KOPT-K1 (cell line): ENCODE measurements at regions not wholly inside any gene's neighbourhood (a gene's known extent, or its start where the extent isn't known, plus 50 kb on each side); places are given as distances from the start of the nearest gene placed in this dataset.

ENCODE experiments used
- H3K27ac ChIP-seq: fragments of 200-600 bp; sonication (generic); 2 replicates; pipeline ENCODE4 v1.5.1; 2016; ENCODE audit warnings: antibody characterized with exemption, mild to moderate bottlenecking, low read depth, low read length; ENCODE audit not compliant: poor library complexity, severe bottlenecking
- H3K36me3 ChIP-seq: fragments of 200-600 bp; sonication (generic); 2 replicates; pipeline ENCODE4 v1.5.1; 2017; ENCODE audit warnings: antibody characterized with exemption, mild to moderate bottlenecking, low read length, moderate library complexity; ENCODE audit not compliant: insufficient read depth
- H3K9me3 ChIP-seq: fragments of 200-600 bp; sonication (generic); 2 replicates; pipeline ENCODE4 v1.5.1; 2017; ENCODE audit warnings: antibody characterized with exemption, low read length, mild to moderate bottlenecking; ENCODE audit not compliant: insufficient read depth, poor library complexity, severe bottlenecking

- H3K36me3 ChIP-seq = no peaks in the 10 kb centered on the region
- H3K27ac ChIP-seq = no peak overlapping the region
- no peaks in the 10 kb centered on the region for H3K9me3 ChIP-seq
Observed at GRCh38 chr5:18807256-18808149, 1173.2 kb downstream of the TAF11L14 start.

GRCh38 chr5:18811661-18812060, 1176.3 kb downstream of the CDH18 start:
- Histone ChIP-seq H3K36me3 (no peaks in the 10 kb centered on the region), H3K9me3 (no peaks in the 10 kb centered on the region), H3K27ac (no peak overlapping the region)

DNA sequence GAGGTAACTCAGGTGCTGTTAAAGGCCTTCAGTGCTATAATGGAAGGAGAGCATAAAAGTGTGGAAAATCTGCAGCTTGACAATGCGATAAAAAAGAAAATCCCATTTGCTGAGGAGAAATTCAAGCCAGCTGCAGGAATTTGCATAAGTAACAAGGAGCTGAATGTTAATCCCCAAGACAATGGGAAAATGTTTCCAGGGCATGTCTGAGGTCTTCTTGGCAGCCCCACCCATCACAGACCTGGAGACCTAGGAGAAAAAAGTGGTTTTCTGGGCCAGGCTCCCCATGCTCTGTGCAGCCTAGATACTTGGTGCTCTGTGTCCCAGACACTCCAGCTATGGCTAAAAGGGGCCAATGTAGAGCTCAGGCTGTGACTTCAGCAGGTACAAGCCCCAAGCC, 1159.6 kb downstream of the CDH18 start:
- Histone ChIP-seq H3K36me3 (no peaks in the 10 kb centered on the region), H3K9me3 (no peaks in the 10 kb centered on the region), H3K27ac (no peak overlapping the region)

- Histone ChIP-seq H3K36me3 (no peaks in the 10 kb centered on the region), H3K27ac (no peak overlapping the region), H3K9me3 (no peaks in the 10 kb centered on the region)
Observed at GRCh38 chr5:18829539-18829938, 1158.5 kb downstream of the CDH18 start.

- H3K27ac ChIP-seq = no peak overlapping the region
- no peaks in the 10 kb centered on the region for H3K9me3 ChIP-seq
- no peaks in the 10 kb centered on the region for H3K36me3 ChIP-seq
Observed at GRCh38 chr5:18850216-18850615, 1137.8 kb downstream of the CDH18 start.

DNA sequence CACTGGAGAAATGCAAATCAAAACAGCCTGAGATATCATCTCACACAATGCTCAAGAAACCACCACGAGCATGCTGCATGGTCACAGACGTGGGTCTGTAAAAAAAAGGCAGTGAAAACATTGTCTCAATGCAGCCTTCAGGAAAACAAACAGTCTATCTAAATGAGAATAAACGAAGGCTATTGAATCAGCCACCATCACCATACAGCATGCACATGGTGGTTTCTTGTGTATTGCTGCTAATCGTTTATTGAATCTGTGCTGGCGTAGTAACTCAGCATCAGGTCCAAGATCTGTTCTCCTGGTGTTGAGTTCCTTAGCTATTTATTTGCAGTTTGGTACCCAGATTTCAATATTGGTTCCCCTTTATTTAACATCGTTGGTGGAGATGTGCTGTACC, 1115.0 kb downstream of the CDH18 start:
- Histone ChIP-seq H3K9me3 (no peaks in the 10 kb centered on the region), H3K27ac (no peak overlapping the region), H3K36me3 (no peaks in the 10 kb centered on the region)

GRCh38 chr5:18876565-18876964, 1111.4 kb downstream of the CDH18 start:
- Histone ChIP-seq H3K9me3 (no peaks in the 10 kb centered on the region), H3K36me3 (no peaks in the 10 kb centered on the region), H3K27ac (no peak overlapping the region)

GRCh38 chr5:18881615-18882014, 1106.4 kb downstream of the CDH18 start:
- H3K36me3 ChIP-seq = no peaks in the 10 kb centered on the region
- H3K9me3 ChIP-seq = no peaks in the 10 kb centered on the region
- H3K27ac ChIP-seq = no peak overlapping the region

DNA sequence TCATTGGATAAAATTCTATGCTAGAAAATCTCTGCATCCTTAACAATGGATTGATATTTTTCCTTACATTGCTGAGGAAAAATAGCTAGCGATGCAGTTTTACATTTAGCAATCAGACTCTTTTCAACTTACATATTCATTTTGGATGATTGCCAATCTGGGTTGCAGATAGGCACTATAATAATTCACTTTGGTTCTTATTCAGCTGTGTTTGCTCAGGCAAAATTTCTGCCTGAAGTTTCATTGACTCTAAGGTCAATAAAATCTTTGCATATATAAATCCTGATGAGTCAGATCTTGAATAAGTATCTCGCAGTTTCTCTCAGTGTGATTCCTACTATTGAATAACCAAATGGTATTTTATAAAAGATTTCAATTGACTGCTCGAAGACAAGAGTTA, 1105.8 kb downstream of the CDH18 start:
- Histone ChIP-seq H3K27ac (no peak overlapping the region), H3K9me3 (no peaks in the 10 kb centered on the region), H3K36me3 (no peaks in the 10 kb centered on the region)

GRCh38 chr5:18888821-18889220, 1099.2 kb downstream of the CDH18 start:
- Histone ChIP-seq H3K27ac (no peak overlapping the region), H3K36me3 (no peaks in the 10 kb centered on the region), H3K9me3 (no peaks in the 10 kb centered on the region)

GRCh38 chr5:18900644-18901043, 1087.4 kb downstream of the CDH18 start:
- Histone ChIP-seq H3K36me3 (no peaks in the 10 kb centered on the region), H3K27ac (no peak overlapping the region), H3K9me3 (no peaks in the 10 kb centered on the region)

- Histone ChIP-seq H3K27ac (no peak overlapping the region), H3K36me3 (no peaks in the 10 kb centered on the region), H3K9me3 (no peaks in the 10 kb centered on the region)
Observed at GRCh38 chr5:18920966-18921365, 1067.0 kb downstream of the CDH18 start.

DNA sequence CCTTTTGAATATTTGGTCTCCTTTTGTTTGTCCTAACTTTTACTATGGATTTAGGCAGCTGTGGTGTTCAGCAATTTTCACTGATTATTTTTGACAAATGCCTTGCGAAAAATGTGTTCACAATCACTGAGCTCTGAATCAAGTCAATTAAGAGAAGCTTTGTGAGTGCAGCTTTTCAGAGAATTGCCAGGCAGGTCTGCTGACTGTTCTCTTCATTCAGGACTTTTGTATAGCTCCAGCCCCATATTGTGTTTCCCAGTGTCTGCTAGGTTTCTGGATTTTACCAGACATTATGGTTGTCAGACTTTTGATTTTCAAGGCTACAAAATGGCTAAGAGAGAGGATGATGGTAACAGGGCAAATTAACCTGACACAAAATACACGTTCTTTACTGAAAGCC, 1055.9 kb downstream of the CDH18 start:
- Histone ChIP-seq H3K9me3 (no peaks in the 10 kb centered on the region), H3K36me3 (no peaks in the 10 kb centered on the region), H3K27ac (no peak overlapping the region)

DNA sequence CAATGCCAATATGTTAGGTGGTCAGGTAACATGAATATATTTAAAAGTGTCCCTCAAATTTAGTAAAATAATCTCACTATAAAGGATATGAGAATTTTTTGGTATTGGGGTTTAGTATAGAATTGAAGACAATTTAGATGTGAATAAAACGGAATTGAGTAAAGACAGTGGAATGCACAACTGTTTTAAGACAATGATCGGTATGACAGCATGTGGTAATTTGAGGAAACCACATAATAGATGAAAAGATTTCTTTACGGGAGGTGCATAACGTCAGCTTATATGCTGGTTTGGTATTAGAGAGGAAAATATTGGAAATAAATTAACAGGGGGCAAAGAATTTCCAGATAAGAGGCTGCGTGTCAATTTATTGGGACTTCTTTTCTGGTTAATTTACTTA, 1043.2 kb downstream of the CDH18 start:
- H3K36me3 ChIP-seq = no peaks in the 10 kb centered on the region
- H3K27ac ChIP-seq = no peak overlapping the region
- no peaks in the 10 kb centered on the region for H3K9me3 ChIP-seq

DNA sequence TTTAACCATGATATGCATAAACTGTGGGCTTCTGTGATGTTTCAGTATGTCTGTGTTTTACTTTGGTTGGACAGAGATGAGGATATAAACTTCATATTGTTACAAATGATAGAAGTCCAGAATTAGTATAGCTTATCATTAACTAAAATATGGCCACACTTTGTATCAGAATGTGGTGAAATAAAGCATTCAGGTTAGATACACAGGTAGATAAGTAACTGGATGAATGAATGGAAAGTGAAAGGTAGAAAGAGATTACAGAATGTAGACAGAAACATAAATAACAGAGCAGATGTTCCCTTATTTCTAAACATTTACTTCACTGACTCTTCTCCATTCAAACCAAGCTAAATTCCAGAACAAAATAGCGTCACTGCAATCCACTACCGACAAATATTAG, 1033.8 kb downstream of the CDH18 start:
- no peaks in the 10 kb centered on the region for H3K9me3 ChIP-seq
- no peak overlapping the region for H3K27ac ChIP-seq
- no peaks in the 10 kb centered on the region for H3K36me3 ChIP-seq

DNA sequence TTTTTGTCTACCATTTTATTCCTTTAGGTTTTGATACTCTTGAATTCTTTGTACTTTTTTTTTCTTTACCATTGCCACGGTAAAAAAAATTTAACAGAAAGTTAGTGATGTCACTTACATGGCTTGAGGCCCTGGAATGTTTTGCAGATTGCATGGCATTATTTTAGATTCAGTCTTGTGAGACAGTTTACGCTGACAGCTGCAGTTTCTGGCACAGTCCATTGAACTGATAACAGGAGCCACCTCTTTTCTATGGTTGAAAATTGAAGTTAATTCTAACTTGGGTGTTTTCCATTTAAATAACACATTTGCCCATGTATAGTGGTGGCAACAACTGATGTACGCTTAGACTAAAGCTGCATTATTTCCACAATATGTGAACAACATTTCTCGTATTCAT, 1028.5 kb downstream of the CDH18 start:
- H3K27ac ChIP-seq = no peak overlapping the region
- H3K9me3 ChIP-seq = no peaks in the 10 kb centered on the region
- H3K36me3 ChIP-seq = no peaks in the 10 kb centered on the region
